H1 (cell line): ENCODE measurements at regions not wholly inside any gene's neighbourhood (a gene's known extent, or its start where the extent isn't known, plus 50 kb on each side); places are given as distances from the start of the nearest gene placed in this dataset.

Experiments used
- CTCF ChIA-PET: fragments of 300-600 bp; sonication (Branson Sonifier 250); formaldehyde crosslinking; loops from one replicate; lab custom pipeline; 2021; ENCODE audit not compliant: partially characterized antibody; lab: Charles Lee
- POLR2A ChIA-PET: fragments of 300-600 bp; sonication (Branson Sonifier 250); formaldehyde crosslinking; loops from one replicate; lab custom pipeline; 2021; ENCODE audit warnings: inconsistent platforms; ENCODE audit not compliant: partially characterized antibody; lab: Charles Lee
- DNase-seq, 2 experiments: peaks; one replicate each; pipeline versions ENCODE4 v3.0.0 to v3.0.0-alpha.2; 2010 to 2022; ENCODE audit warnings: low spot score in 2 of 2, low read depth in 1 of 2, mixed read lengths in 1 of 2
- FAIRE-seq: peaks from 2 replicates; lab custom pipeline; 2011; peaks lifted over from hg19 to GRCh38; lab: Jason Lieb, UNC
- H2AFZ ChIP-seq: 2 replicates; pipeline ENCODE4 v1.8.1; 2012; ENCODE audit warnings: low read length, inconsistent platforms
- H2AK5ac ChIP-seq: 2 replicates; pipeline ENCODE4 v1.6.1; 2013; ENCODE audit warnings: low read depth, low read length
- H2BK120ac ChIP-seq: replicated peaks from 2 replicates; pipeline ENCODE3; 2013; ENCODE audit warnings: low read depth, low read length, inconsistent platforms
- H2BK12ac ChIP-seq: 2 replicates; pipeline ENCODE4 v1.6.1; 2013; ENCODE audit warnings: low read depth, low read length
- H2BK15ac ChIP-seq: 2 replicates; pipeline ENCODE4 v1.6.1; 2013; ENCODE audit warnings: low read length
- H2BK20ac ChIP-seq: 2 replicates; pipeline ENCODE4 v1.6.1; 2013; ENCODE audit warnings: low read length
- H2BK5ac ChIP-seq: 2 replicates; pipeline ENCODE4 v1.6.1; 2013; ENCODE audit warnings: low read depth, low read length
- H3K14ac ChIP-seq: 2 replicates; pipeline ENCODE4 v1.6.1; 2013; ENCODE audit warnings: inconsistent platforms; ENCODE audit not compliant: insufficient read length
- H3K18ac ChIP-seq: 2 replicates; pipeline ENCODE4 v1.6.1; 2013; ENCODE audit warnings: low read length; ENCODE audit errors: extremely low read depth
- H3K23ac ChIP-seq: 2 replicates; pipeline ENCODE4 v1.6.1; 2013; ENCODE audit warnings: inconsistent platforms; ENCODE audit not compliant: insufficient read length
- H3K23me2 ChIP-seq: 2 replicates; pipeline ENCODE4 v1.6.1; 2013; ENCODE audit warnings: low read depth, low read length
- H3K27ac ChIP-seq: 2 replicates; pipeline ENCODE4 v1.6.1; 2011; ENCODE audit warnings: low read depth, low read length, inconsistent platforms
- H3K27me3 ChIP-seq, 4 experiments: replicated peaks in 1 of 4; 1 replicate in 1 of 4; 2 replicates in 3 of 4; pipeline versions ENCODE4 v1.6.1 to v1.8.1; 2011 to 2013; ENCODE audit warnings: low read length in 3 of 4, mild to moderate bottlenecking in 3 of 4, inconsistent platforms in 2 of 4, mixed read lengths in 2 of 4, moderate library complexity in 1 of 4; ENCODE audit not compliant: control insufficient read depth in 3 of 4, insufficient read depth in 3 of 4; ENCODE audit errors: extremely low read depth in 1 of 4
- H3K36me3 ChIP-seq, 4 experiments: 2 replicates each; pipeline versions ENCODE4 v1.6.1 to v1.8.1; 2011 to 2013; ENCODE audit warnings: mild to moderate bottlenecking in 4 of 4, low read length in 3 of 4, moderate library complexity in 2 of 4, control low read depth in 1 of 4, inconsistent platforms in 1 of 4; ENCODE audit not compliant: insufficient read depth in 4 of 4, control insufficient read depth in 2 of 4
- H3K4ac ChIP-seq: replicated peaks from 2 replicates; pipeline ENCODE3; 2013; ENCODE audit warnings: low read length, low read depth, mixed read lengths, inconsistent platforms; ENCODE audit not compliant: insufficient read length
- H3K4me1 ChIP-seq, 4 experiments: replicated peaks in 1 of 4; 1 replicate in 1 of 4; 2 replicates in 3 of 4; pipeline versions ENCODE4 v1.6.1 to v1.8.1; 2011 to 2013; ENCODE audit warnings: low read length in 3 of 4, inconsistent platforms in 2 of 4, mixed read lengths in 1 of 4; ENCODE audit not compliant: insufficient read depth in 4 of 4, control insufficient read depth in 3 of 4
- H3K4me2 ChIP-seq, 2 experiments: 2 replicates each; pipeline versions ENCODE4 v1.6.1 to v1.8.1; 2011 to 2013; ENCODE audit warnings: low read depth in 2 of 2, low read length in 2 of 2, control low read depth in 1 of 2, inconsistent platforms in 1 of 2, mild to moderate bottlenecking in 1 of 2; ENCODE audit not compliant: insufficient read depth in 1 of 2
- H3K4me3 ChIP-seq, 4 experiments: fragments of 200-600, 300-600 bp in 1 of 4; sonication (generic), shearing (Covaris generic), sonication (Bioruptor Twin) in 1 of 4; 2 replicates each; pipeline versions ENCODE4 v1.5.1 to v1.8.1; 2011 to 2016; ENCODE audit warnings: low read length in 4 of 4, low read depth in 3 of 4, control low read depth in 2 of 4, inconsistent platforms in 2 of 4, mild to moderate bottlenecking in 2 of 4, mixed read lengths in 1 of 4, moderate library complexity in 1 of 4; ENCODE audit not compliant: insufficient read depth in 2 of 4; ENCODE audit errors: extremely low read depth in 1 of 4
- H3K56ac ChIP-seq: replicated peaks from 2 replicates; pipeline ENCODE3; 2013; ENCODE audit warnings: low read depth, mild to moderate bottlenecking, mixed read lengths, low read length, inconsistent platforms; ENCODE audit not compliant: insufficient read length
- H3K79me1 ChIP-seq: 2 replicates; pipeline ENCODE4 v1.6.1; 2013; ENCODE audit warnings: low read depth, low read length, control low read depth
- H3K79me2 ChIP-seq, 2 experiments: 2 replicates each; pipeline versions ENCODE4 v1.6.1 to v1.8.1; 2012 to 2013; ENCODE audit warnings: low read length in 2 of 2, mild to moderate bottlenecking in 2 of 2, inconsistent platforms in 1 of 2; ENCODE audit not compliant: insufficient read depth in 2 of 2, control insufficient read depth in 1 of 2
- H3K9ac ChIP-seq, 4 experiments: replicated peaks in 1 of 4; 1 replicate in 1 of 4; 2 replicates in 3 of 4; pipeline versions ENCODE4 v1.6.1 to v1.8.1; 2011 to 2013; ENCODE audit warnings: low read depth in 3 of 4, low read length in 3 of 4, control low read depth in 2 of 4, mild to moderate bottlenecking in 2 of 4, moderate library complexity in 2 of 4, inconsistent platforms in 1 of 4; ENCODE audit errors: extremely low read depth in 1 of 4
- H3K9me3 ChIP-seq, 2 experiments: 2 replicates each; pipeline versions ENCODE4 v1.6.1 to v1.8.1; 2012 to 2013; ENCODE audit warnings: mild to moderate bottlenecking in 2 of 2, moderate library complexity in 2 of 2, control low read depth in 1 of 2, inconsistent platforms in 1 of 2, low read depth in 1 of 2, low read length in 1 of 2, mixed read lengths in 1 of 2; ENCODE audit not compliant: insufficient read depth in 2 of 2
- H4K20me1 ChIP-seq, 2 experiments: replicated peaks in 1 of 2; 2 replicates each; pipeline versions ENCODE3 to v1.8.1; 2011 to 2013; ENCODE audit warnings: inconsistent platforms in 2 of 2, low read length in 2 of 2, mild to moderate bottlenecking in 1 of 2; ENCODE audit not compliant: insufficient read depth in 2 of 2, control insufficient read depth in 1 of 2
- H4K5ac ChIP-seq: 2 replicates; pipeline ENCODE4 v1.6.1; 2013; ENCODE audit warnings: low read length, low read depth, mixed read lengths, inconsistent platforms; ENCODE audit not compliant: insufficient read length
- H4K8ac ChIP-seq: 2 replicates; pipeline ENCODE4 v1.8.0; 2013; ENCODE audit warnings: mild to moderate bottlenecking, moderate library complexity, low read length, inconsistent platforms; ENCODE audit not compliant: insufficient read depth; ENCODE audit errors: extremely low read depth
- H4K91ac ChIP-seq: replicated peaks from 2 replicates; pipeline ENCODE3; 2013; ENCODE audit warnings: low read length, mixed read lengths, inconsistent platforms; ENCODE audit not compliant: insufficient read length
- BACH1 ChIP-seq: IDR thresholded peaks from 2 replicates; pipeline ENCODE4 v1.6.1; 2012; ENCODE audit warnings: low read length, improper control_type of control experiment
- PHF8 ChIP-seq: fragments of 200-600 bp; sonication (generic); conservative IDR thresholded peaks from 2 replicates; pipeline ENCODE4 v1.7.1; 2012; ENCODE audit warnings: low read depth, mild to moderate bottlenecking, inconsistent platforms, low read length, moderate library complexity
- SP1 ChIP-seq: IDR thresholded peaks from 2 replicates; pipeline ENCODE4 v1.6.1; 2011; ENCODE audit warnings: low read depth, low read length
- whole genome bisulfite sequencing, 2 experiments: shearing (Covaris generic) in 1 of 2; methylation state at CpG; one replicate each; pipeline versions ENCODE4 v1.1.6 to v1.1.7; 2013 to 2015; ENCODE audit warnings: low lambda C conversion rate in 2 of 2, mixed read lengths in 2 of 2, inconsistent platforms in 1 of 2, low coverage in 1 of 2, missing lambda C conversion rate in 1 of 2; ENCODE audit not compliant: insufficient replicate concordance in 2 of 2, insufficient coverage in 1 of 2, insufficient read length in 1 of 2; ENCODE audit errors: extremely low coverage in 1 of 2, missing lambda C conversion rate in 1 of 2; 5-methylcytosine and 5-hydroxymethylcytosine counted together
- TF ChIP-seq, protein P1 (sequence below): IDR thresholded peaks from 2 replicates; pipeline ENCODE4 v1.6.1; 2012; ENCODE audit warnings: low read length, inconsistent platforms

DNA sequence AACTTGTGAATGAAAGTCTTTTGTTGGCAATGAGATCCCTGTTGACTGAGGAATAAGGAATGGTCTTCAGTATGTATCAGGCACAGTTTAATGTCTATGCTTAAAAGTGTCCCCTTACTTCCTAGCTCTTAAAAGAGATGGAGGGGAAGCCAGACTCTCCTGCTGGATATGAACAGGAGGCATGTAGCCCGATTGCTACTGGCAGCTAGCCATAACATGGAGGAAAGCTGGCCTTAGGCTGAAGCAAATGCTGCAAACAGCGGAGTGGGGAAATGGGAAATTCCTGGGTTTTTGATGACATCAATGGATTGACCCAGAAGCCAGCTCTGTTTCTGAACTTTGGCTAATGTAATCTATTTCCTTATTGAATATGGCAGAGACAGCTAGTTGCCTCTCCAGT is 266.1 kb downstream of the SLC4A3 start:
- Histone ChIP-seq H3K79me1 (no peaks in the 10 kb centered on the region), H3K4me1 (no peaks in the 10 kb centered on the region), H3K27ac (no peak overlapping the region), H4K91ac (no peak overlapping the region), H3K18ac (no peak overlapping the region), H3K4me3 (no peak overlapping the region), H3K23me2 (no peaks in the 10 kb centered on the region), H3K9me3 (no peaks in the 10 kb centered on the region; a peak in 1 of 4 replicates), H3K9ac (no peak overlapping the region), H2BK120ac (no peak overlapping the region), H2AFZ (no peak overlapping the region), H2BK15ac (no peak overlapping the region), H3K14ac (no peak overlapping the region), H2BK5ac (no peak overlapping the region), H3K4me2 (no peak overlapping the region), H3K27me3 (no peaks in the 10 kb centered on the region; a peak in 1 of 7 replicates), H4K20me1 (no peaks in the 10 kb centered on the region), H3K79me2 (no peaks in the 10 kb centered on the region), H3K23ac (no peak overlapping the region), H3K4ac (no peak overlapping the region), H3K36me3 (no peaks in the 10 kb centered on the region), H4K8ac (no peak overlapping the region), H2BK20ac (no peak overlapping the region), H2BK12ac (no peak overlapping the region), H3K56ac (no peak overlapping the region)
- CTCF ChIA-PET: interaction anchor here (0.7 to 1.4 kb wide), 2 partner anchors 8 to 640 kb away, joined by 3 read pairs; no protein-coding TSS in a partner anchor
- FAIRE-seq: no peak
- POLR2A ChIA-PET: no interaction called here
- no peak for DNase-seq
- no peak for TF ChIP-seq BACH1
- TF ChIP-seq SP1: no peak
- TF ChIP-seq, protein P1, sequence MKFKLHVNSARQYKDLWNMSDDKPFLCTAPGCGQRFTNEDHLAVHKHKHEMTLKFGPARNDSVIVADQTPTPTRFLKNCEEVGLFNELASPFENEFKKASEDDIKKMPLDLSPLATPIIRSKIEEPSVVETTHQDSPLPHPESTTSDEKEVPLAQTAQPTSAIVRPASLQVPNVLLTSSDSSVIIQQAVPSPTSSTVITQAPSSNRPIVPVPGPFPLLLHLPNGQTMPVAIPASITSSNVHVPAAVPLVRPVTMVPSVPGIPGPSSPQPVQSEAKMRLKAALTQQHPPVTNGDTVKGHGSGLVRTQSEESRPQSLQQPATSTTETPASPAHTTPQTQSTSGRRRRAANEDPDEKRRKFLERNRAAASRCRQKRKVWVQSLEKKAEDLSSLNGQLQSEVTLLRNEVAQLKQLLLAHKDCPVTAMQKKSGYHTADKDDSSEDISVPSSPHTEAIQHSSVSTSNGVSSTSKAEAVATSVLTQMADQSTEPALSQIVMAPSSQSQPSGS: no peak
- no peak for TF ChIP-seq PHF8
- TF ChIP-seq, all 59 proteins: peak for 0
- H2AK5ac ChIP-seq: no peak overlapping the region
- no peak overlapping the region for H4K5ac ChIP-seq
- WGBS, 2 experiments: 95% methylated on average over 2 of the region's 2 CpGs; no CpG with 5 or more reads in 1 of the 2 experiments
